Liver (tissue), 8 donors: ENCODE measurements at regions not wholly inside any gene's neighbourhood (a gene's known extent, or its start where the extent isn't known, plus 50 kb on each side); places are given as distances from the start of the nearest gene placed in this dataset.

Experiments used
- DNase-seq: peaks from one replicate; pipeline ENCODE4 v3.0.0-alpha.2; 2017; ENCODE audit warnings: low spot score
- H3K27ac ChIP-seq, 2 donors: one replicate each; pipeline ENCODE4 v1.7.0; 2013; ENCODE audit warnings: inconsistent platforms in 2 of 2, low read length in 2 of 2, control low read depth in 1 of 2, low read depth in 1 of 2, mild to moderate bottlenecking in 1 of 2
- H3K27me3 ChIP-seq, 4 donors: one replicate each; pipeline versions ENCODE4 v1.6.1 to v1.7.0; 2013; ENCODE audit warnings: low read length in 3 of 4, inconsistent platforms in 1 of 4, mild to moderate bottlenecking in 1 of 4, moderate library complexity in 1 of 4; ENCODE audit not compliant: control insufficient read depth in 4 of 4, insufficient read depth in 4 of 4
- H3K36me3 ChIP-seq, 4 donors: one replicate each; pipeline versions ENCODE4 v1.6.1 to v1.7.0; 2013; ENCODE audit warnings: low read length in 3 of 4, mild to moderate bottlenecking in 3 of 4, low read depth in 1 of 4, moderate library complexity in 1 of 4; ENCODE audit not compliant: control insufficient read depth in 4 of 4, insufficient read depth in 3 of 4
- H3K4me1 ChIP-seq, 4 donors: one replicate each; pipeline versions ENCODE4 v1.6.1 to v1.7.0; 2013; ENCODE audit warnings: low read length in 3 of 4, mild to moderate bottlenecking in 3 of 4, moderate library complexity in 1 of 4; ENCODE audit not compliant: control insufficient read depth in 4 of 4, insufficient read depth in 4 of 4
- H3K4me3 ChIP-seq, 3 donors: one replicate each; pipeline versions ENCODE4 v1.6.1 to v1.7.0; 2013; ENCODE audit warnings: low read length in 3 of 3, control low read depth in 1 of 3, low read depth in 1 of 3, mild to moderate bottlenecking in 1 of 3
- H3K9ac ChIP-seq, 2 donors: one replicate each; pipeline ENCODE4 v1.7.0; 2013; ENCODE audit warnings: low read length in 2 of 2, mild to moderate bottlenecking in 2 of 2, moderate library complexity in 2 of 2, control low read depth in 1 of 2, low read depth in 1 of 2
- H3K9me3 ChIP-seq, 4 donors: one replicate each; pipeline versions ENCODE4 v1.6.1 to v1.7.0; 2013; ENCODE audit warnings: low read length in 3 of 4; ENCODE audit not compliant: control insufficient read depth in 4 of 4
- CTCF ChIP-seq: fragments of 150-350 bp; IDR thresholded peaks from 2 replicates; pipeline ENCODE4 v1.5.1; 2017; ENCODE audit warnings: improper control_type of control experiment, low read depth, low read length; ENCODE audit not compliant: missing input control
- EGR1 ChIP-seq, 2 donors: IDR thresholded peaks; 2 replicates each; pipeline ENCODE4 v1.6.1; 2016 to 2018; ENCODE audit warnings: antibody characterized with exemption in 2 of 2, low read depth in 2 of 2
- FOXA1 ChIP-seq: IDR thresholded peaks from 2 replicates; pipeline ENCODE4 v1.6.1; 2016; ENCODE audit warnings: antibody characterized with exemption
- FOXA2 ChIP-seq: IDR thresholded peaks from 2 replicates; pipeline ENCODE4 v1.6.1; 2016; ENCODE audit warnings: antibody characterized with exemption
- GABPA ChIP-seq, 2 donors: IDR thresholded peaks in 1 of 2; conservative IDR thresholded peaks in 1 of 2; 2 replicates each; pipeline ENCODE4 v1.6.1; 2016; ENCODE audit warnings: antibody characterized with exemption in 2 of 2, mild to moderate bottlenecking in 1 of 2, moderate library complexity in 1 of 2
- HNF4A ChIP-seq, 2 donors: conservative IDR thresholded peaks; 2 replicates each; pipeline ENCODE4 v1.6.1; 2016; ENCODE audit warnings: antibody characterized with exemption in 2 of 2, mild to moderate bottlenecking in 2 of 2
- HNF4G ChIP-seq: IDR thresholded peaks from 2 replicates; pipeline ENCODE4 v1.6.1; 2016; ENCODE audit warnings: antibody characterized with exemption
- JUND ChIP-seq, 2 donors: IDR thresholded peaks; 2 replicates each; pipeline ENCODE4 v1.6.1; 2016; ENCODE audit warnings: antibody characterized with exemption in 2 of 2
- NR2F2 ChIP-seq: IDR thresholded peaks from 2 replicates; pipeline ENCODE4 v1.6.1; 2016; ENCODE audit warnings: antibody characterized with exemption
- RAD21 ChIP-seq, 2 donors: IDR thresholded peaks; 2 replicates each; pipeline ENCODE4 v1.6.1; 2016; ENCODE audit warnings: antibody characterized with exemption in 2 of 2, mild to moderate bottlenecking in 2 of 2
- REST ChIP-seq: IDR thresholded peaks from 2 replicates; pipeline ENCODE4 v1.6.1; 2016; ENCODE audit warnings: antibody characterized with exemption, mild to moderate bottlenecking
- RXRA ChIP-seq, 2 donors: IDR thresholded peaks; 2 replicates each; pipeline ENCODE4 v1.6.1; 2017 to 2018; ENCODE audit warnings: antibody characterized with exemption in 2 of 2, mild to moderate bottlenecking in 1 of 2
- SP1 ChIP-seq: IDR thresholded peaks from 2 replicates; pipeline ENCODE4 v1.6.1; 2018; ENCODE audit warnings: antibody characterized with exemption, mild to moderate bottlenecking
- TAF1 ChIP-seq: conservative IDR thresholded peaks from 2 replicates; pipeline ENCODE4 v1.6.1; 2016; ENCODE audit warnings: antibody characterized with exemption, mild to moderate bottlenecking
- WGBS: extraction: QIAGEN DNeasy Blood & Tissue Kit; methylation state at CpG from one replicate; pipeline ENCODE4 v1.1.7; 2013; 5-methylcytosine and 5-hydroxymethylcytosine counted together
- TF ChIP-seq, protein P1 (sequence below): IDR thresholded peaks from 2 replicates; pipeline ENCODE4 v1.6.1; 2016; ENCODE audit warnings: antibody characterized with exemption
- TF ChIP-seq, protein P2 (sequence below): IDR thresholded peaks from 2 replicates; pipeline ENCODE4 v1.6.1; 2016; ENCODE audit warnings: antibody characterized with exemption
- donor health status: healthy.
- donor health status: healthy.
- donor health status: healthy.
- donor health status: healthy.
- donor health status: healthy.

DNA sequence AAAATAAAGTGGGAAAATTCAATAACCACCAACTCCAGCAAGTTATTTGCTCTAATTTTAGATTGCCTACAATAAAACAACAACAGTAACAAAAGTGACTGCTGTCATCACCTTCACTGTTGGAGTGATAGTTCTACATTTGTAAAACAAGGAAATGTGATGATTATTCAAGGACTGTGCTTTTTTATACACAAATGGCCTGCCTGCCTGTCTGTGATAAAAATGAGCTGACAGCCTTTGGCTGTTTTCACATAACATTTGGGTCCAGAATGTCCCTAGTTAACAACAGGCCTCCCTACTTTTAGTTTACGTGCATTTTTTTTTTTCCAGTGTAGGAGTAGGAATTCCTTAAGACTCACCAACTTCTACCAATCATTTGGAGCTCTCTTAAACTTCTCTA lies 768.8 kb downstream of the PDCD6IP start:
- no peak for DNase-seq
- no peaks in the 10 kb centered on the region for H3K4me1 ChIP-seq
- H3K9me3 ChIP-seq = peaks cover 0 to 8% (median 0%) of the 10 kb centered on the region in 4 donors
- H3K4me3 ChIP-seq = no peak overlapping the region
- H3K36me3 ChIP-seq = no peaks in the 10 kb centered on the region
- H3K27ac ChIP-seq = no peak overlapping the region
- no peak overlapping the region for H3K9ac ChIP-seq
- TF ChIP-seq FOXA1 = no peak
- WGBS = 79% methylated on average over 1 of the region's 1 CpG
- no peaks in the 10 kb centered on the region for H3K27me3 ChIP-seq

DNA sequence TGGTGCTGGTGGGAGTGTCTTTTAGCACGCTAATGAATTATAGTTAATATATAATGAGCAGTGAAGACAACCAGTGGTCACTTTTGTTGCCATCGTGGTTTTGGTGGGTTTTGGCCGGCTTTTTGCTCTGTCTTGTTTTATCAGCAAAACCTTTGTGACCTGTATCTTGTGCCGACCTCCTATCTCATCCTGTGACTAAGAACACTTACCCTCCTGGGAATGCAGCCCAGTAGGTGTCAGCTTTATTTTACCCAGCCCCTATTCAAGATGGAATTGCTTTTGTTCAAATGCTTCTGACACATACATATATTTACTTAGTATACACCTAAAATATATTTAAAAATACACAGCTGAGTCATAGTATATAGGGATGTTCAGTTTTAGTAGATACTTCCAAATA lies 770.3 kb downstream of the PDCD6IP start:
- Histone ChIP-seq H3K9ac (no peak overlapping the region), H3K36me3 (no peaks in the 10 kb centered on the region), H3K27me3 (no peaks in the 10 kb centered on the region), H3K4me3 (no peak overlapping the region), H3K4me1 (no peaks in the 10 kb centered on the region), H3K9me3 (peaks cover 0 to 4% (median 0%) of the 10 kb centered on the region in 4 donors), H3K27ac (no peak overlapping the region)
- WGBS = 46% methylated on average over 4 of the region's 4 CpGs
- TF ChIP-seq REST = no peak
- TF ChIP-seq CTCF = no peak
- no peak for TF ChIP-seq HNF4G
- DNase-seq = no peak

GRCh38 chr3:34569437-34569836 lies 771.0 kb downstream of the PDCD6IP start:
- Histone ChIP-seq H3K4me1 (no peaks in the 10 kb centered on the region), H3K9ac (no peak overlapping the region), H3K27me3 (no peaks in the 10 kb centered on the region), H3K27ac (no peak overlapping the region), H3K9me3 (peaks cover 0 to 4% (median 0%) of the 10 kb centered on the region in 4 donors), H3K4me3 (no peak overlapping the region), H3K36me3 (no peaks in the 10 kb centered on the region)
- 49% methylated on average over 1 of the region's 1 CpG for WGBS
- no peak for DNase-seq
- no peak for TF ChIP-seq RAD21 (IDR thresholded peaks at IDR 0.05)
- TF ChIP-seq JUND (IDR thresholded peaks at IDR 0.05) = no peak
- TF ChIP-seq EGR1 (IDR thresholded peaks at IDR 0.05; ENCODE audit: low read depth in 2 of 2) = no peak
- no peak for TF ChIP-seq HNF4G
- no peak for TF ChIP-seq RXRA (IDR thresholded peaks at IDR 0.05)
- TF ChIP-seq HNF4A (conservative IDR thresholded peaks at IDR 0.05) = no peak
- TF ChIP-seq NR2F2 = no peak
- no peak for TF ChIP-seq GABPA (IDR thresholded peaks at IDR 0.05 in 1 of 2, conservative IDR thresholded peaks at IDR 0.05 in 1 of 2)
- TF ChIP-seq FOXA2 = no peak
- no peak for TF ChIP-seq SP1
- TF ChIP-seq REST = no peak
- TF ChIP-seq, protein P1, sequence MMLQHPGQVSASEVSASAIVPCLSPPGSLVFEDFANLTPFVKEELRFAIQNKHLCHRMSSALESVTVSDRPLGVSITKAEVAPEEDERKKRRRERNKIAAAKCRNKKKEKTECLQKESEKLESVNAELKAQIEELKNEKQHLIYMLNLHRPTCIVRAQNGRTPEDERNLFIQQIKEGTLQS = no peak
- TF ChIP-seq, protein P2, sequence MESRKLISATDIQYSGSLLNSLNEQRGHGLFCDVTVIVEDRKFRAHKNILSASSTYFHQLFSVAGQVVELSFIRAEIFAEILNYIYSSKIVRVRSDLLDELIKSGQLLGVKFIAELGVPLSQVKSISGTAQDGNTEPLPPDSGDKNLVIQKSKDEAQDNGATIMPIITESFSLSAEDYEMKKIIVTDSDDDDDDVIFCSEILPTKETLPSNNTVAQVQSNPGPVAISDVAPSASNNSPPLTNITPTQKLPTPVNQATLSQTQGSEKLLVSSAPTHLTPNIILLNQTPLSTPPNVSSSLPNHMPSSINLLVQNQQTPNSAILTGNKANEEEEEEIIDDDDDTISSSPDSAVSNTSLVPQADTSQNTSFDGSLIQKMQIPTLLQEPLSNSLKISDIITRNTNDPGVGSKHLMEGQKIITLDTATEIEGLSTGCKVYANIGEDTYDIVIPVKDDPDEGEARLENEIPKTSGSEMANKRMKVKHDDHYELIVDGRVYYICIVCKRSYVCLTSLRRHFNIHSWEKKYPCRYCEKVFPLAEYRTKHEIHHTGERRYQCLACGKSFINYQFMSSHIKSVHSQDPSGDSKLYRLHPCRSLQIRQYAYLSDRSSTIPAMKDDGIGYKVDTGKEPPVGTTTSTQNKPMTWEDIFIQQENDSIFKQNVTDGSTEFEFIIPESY = no peak
- no peak for TF ChIP-seq TAF1
